SU-DHL-6 (cell line): ENCODE measurements at regions not wholly inside any gene's neighbourhood (a gene's known extent, or its start where the extent isn't known, plus 50 kb on each side); places are given as distances from the start of the nearest gene placed in this dataset.

Experiments
- H2AFZ ChIP-seq: fragments of 200-600 bp; sonication (generic); 2 replicates; pipeline ENCODE4 v1.6.1; 2014; ENCODE audit warnings: low read depth, mild to moderate bottlenecking, moderate library complexity, mixed read lengths, antibody characterized with exemption, low read length; ENCODE audit not compliant: severe bottlenecking
- H3F3A ChIP-seq: fragments of 200-600 bp; shearing (Covaris generic); 2 replicates; pipeline ENCODE4 v1.6.0; 2016; ENCODE audit warnings: antibody characterized with exemption, mild to moderate bottlenecking; ENCODE audit not compliant: insufficient read depth
- H3K27ac ChIP-seq: fragments of 200-600 bp; sonication (generic); 2 replicates; pipeline ENCODE4 v1.5.1; 2016; ENCODE audit warnings: low read depth, mild to moderate bottlenecking, low read length, moderate library complexity, mixed read lengths
- H3K27me3 ChIP-seq: fragments of 200-600 bp; sonication (generic), shearing (Covaris generic); 2 replicates; pipeline ENCODE4 v1.6.0; 2014; ENCODE audit warnings: mild to moderate bottlenecking, low read length
- H3K36me3 ChIP-seq: fragments of 200-600 bp; sonication (generic); 2 replicates; pipeline ENCODE4 v1.6.1; 2014; ENCODE audit warnings: mild to moderate bottlenecking, low read length, mixed read lengths
- H3K4me2 ChIP-seq: fragments of 300-600, 200-600 bp; shearing (Covaris generic), sonication (generic); 2 replicates; pipeline ENCODE4 v1.6.0; 2014; ENCODE audit warnings: low read length, low read depth, mild to moderate bottlenecking; ENCODE audit not compliant: poor library complexity, severe bottlenecking
- H3K4me3 ChIP-seq: fragments of 200-600 bp; sonication (generic); 2 replicates; pipeline ENCODE4 v1.5.1; 2014; ENCODE audit warnings: antibody characterized with exemption, low read length, mild to moderate bottlenecking, mixed read lengths; ENCODE audit not compliant: insufficient read depth, poor library complexity, severe bottlenecking
- H3K79me2 ChIP-seq: fragments of 200-600 bp; sonication (generic); 2 replicates; pipeline ENCODE4 v1.6.1; 2014; ENCODE audit warnings: mild to moderate bottlenecking, low read length, moderate library complexity; ENCODE audit not compliant: insufficient read depth
- H3K9ac ChIP-seq: fragments of 200-600 bp; sonication (generic); 2 replicates; pipeline ENCODE4 v1.7.0; 2014; ENCODE audit warnings: mild to moderate bottlenecking, low read length
- H3K9me2 ChIP-seq: fragments of 200-600 bp; sonication (generic); replicated peaks from 2 replicates; pipeline ENCODE4 v1.6.1; 2014; ENCODE audit warnings: low read length; ENCODE audit not compliant: insufficient read depth
- H3K9me3 ChIP-seq: fragments of 200-600 bp; sonication (generic); 2 replicates; pipeline ENCODE4 v1.6.1; 2014; ENCODE audit warnings: low read length, mixed read lengths; ENCODE audit not compliant: insufficient read depth
- H4K20me1 ChIP-seq: fragments of 200-600 bp; sonication (generic); 2 replicates; pipeline ENCODE4 v1.6.1; 2014; ENCODE audit warnings: low read depth, mild to moderate bottlenecking, antibody characterized with exemption, low read length, moderate library complexity, mixed read lengths
- CTCF ChIP-seq: fragments of 200-600 bp; sonication (generic); IDR thresholded peaks from one replicate; pipeline ENCODE4 v1.5.1; 2017; ENCODE audit warnings: antibody characterized with exemption, mild to moderate bottlenecking, low read length, moderate library complexity; ENCODE audit not compliant: insufficient read depth, poor library complexity, severe bottlenecking
- EZH2phosphoT487 ChIP-seq: fragments of 200-600 bp; sonication (generic), shearing (Covaris generic); conservative IDR thresholded peaks from 2 replicates; pipeline ENCODE4 v1.6.1; 2018; ENCODE audit warnings: mild to moderate bottlenecking, antibody characterized with exemption, low read length, moderate library complexity, mixed read lengths

- TF ChIP-seq EZH2phosphoT487 (no peak), CTCF (no peak)
- H3K9me2 ChIP-seq, result no peaks in the 10 kb centered on the region
- H3K9me3 ChIP-seq, result no peaks in the 10 kb centered on the region
- H3F3A ChIP-seq, result no peaks in the 10 kb centered on the region
- H3K9ac ChIP-seq, result no peak overlapping the region
- no peak overlapping the region for H3K27ac ChIP-seq
- no peak overlapping the region for H3K4me3 ChIP-seq
- no peak overlapping the region for H3K4me2 ChIP-seq
- no peaks in the 10 kb centered on the region for H4K20me1 ChIP-seq
- H3K27me3 ChIP-seq, result no peaks in the 10 kb centered on the region
- no peak overlapping the region for H2AFZ ChIP-seq
- H3K36me3 ChIP-seq, result no peaks in the 10 kb centered on the region
- no peaks in the 10 kb centered on the region for H3K79me2 ChIP-seq
Observed at GRCh38 chr18:1627494-1627893, 722.8 kb downstream of the ADCYAP1 start.

GRCh38 chr18:1648712-1649111 is 744.0 kb downstream of the ADCYAP1 start:
- Histone ChIP-seq H3K9ac (no peak overlapping the region), H3K36me3 (no peaks in the 10 kb centered on the region), H3K27me3 (no peaks in the 10 kb centered on the region), H4K20me1 (no peaks in the 10 kb centered on the region), H3K79me2 (no peaks in the 10 kb centered on the region), H3F3A (no peaks in the 10 kb centered on the region), H3K9me3 (no peaks in the 10 kb centered on the region), H3K4me3 (no peak overlapping the region), H2AFZ (no peak overlapping the region), H3K4me2 (no peak overlapping the region), H3K27ac (no peak overlapping the region), H3K9me2 (no peaks in the 10 kb centered on the region)
- no peak for TF ChIP-seq EZH2phosphoT487
- no peak for TF ChIP-seq CTCF

- no peaks in the 10 kb centered on the region for H3K79me2 ChIP-seq
- no peak overlapping the region for H3K9ac ChIP-seq
- H3K27ac ChIP-seq, result no peak overlapping the region
- TF ChIP-seq CTCF, result no peak
- TF ChIP-seq EZH2phosphoT487, result no peak
- H3K27me3 ChIP-seq, result no peaks in the 10 kb centered on the region
- H3K4me3 ChIP-seq, result no peak overlapping the region
- H3K9me2 ChIP-seq, result no peaks in the 10 kb centered on the region
- no peak overlapping the region for H2AFZ ChIP-seq
- H3F3A ChIP-seq, result no peaks in the 10 kb centered on the region
- H3K9me3 ChIP-seq, result no peaks in the 10 kb centered on the region
- no peaks in the 10 kb centered on the region for H3K36me3 ChIP-seq
- H4K20me1 ChIP-seq, result no peaks in the 10 kb centered on the region
- H3K4me2 ChIP-seq, result no peak overlapping the region
Observed at GRCh38 chr18:1652018-1652417, 747.3 kb downstream of the ADCYAP1 start.

GRCh38 chr18:1653873-1654272 is 749.2 kb downstream of the ADCYAP1 start:
- Histone ChIP-seq H3K9me3 (no peaks in the 10 kb centered on the region), H3K27me3 (no peaks in the 10 kb centered on the region), H3K27ac (no peak overlapping the region), H2AFZ (no peak overlapping the region), H3K9ac (no peak overlapping the region), H3K4me2 (no peak overlapping the region), H4K20me1 (no peaks in the 10 kb centered on the region), H3K4me3 (no peak overlapping the region), H3F3A (no peaks in the 10 kb centered on the region), H3K9me2 (no peaks in the 10 kb centered on the region), H3K36me3 (no peaks in the 10 kb centered on the region), H3K79me2 (no peaks in the 10 kb centered on the region)
- TF ChIP-seq EZH2phosphoT487 (no peak), CTCF (no peak)
